22Rv1 (cell line): ENCODE measurements at regions not wholly inside any gene's neighbourhood (a gene's known extent, or its start where the extent isn't known, plus 50 kb on each side); places are given as distances from the start of the nearest gene placed in this dataset.

ENCODE experiments used
- H3K27ac ChIP-seq: fragments of 450-650 bp; 2 replicates; pipeline ENCODE4 v1.5.1; 2017
- ZFX ChIP-seq: fragments of 450-650 bp; IDR thresholded peaks from 2 replicates; pipeline ENCODE4 v1.6.1; 2017; ENCODE audit warnings: antibody characterized with exemption, borderline replicate concordance
- TF ChIP-seq, protein P1 (sequence below): fragments of 450-650 bp; IDR thresholded peaks from 2 replicates; pipeline ENCODE4 v1.5.1; 2017; ENCODE audit warnings: mild to moderate bottlenecking

DNA sequence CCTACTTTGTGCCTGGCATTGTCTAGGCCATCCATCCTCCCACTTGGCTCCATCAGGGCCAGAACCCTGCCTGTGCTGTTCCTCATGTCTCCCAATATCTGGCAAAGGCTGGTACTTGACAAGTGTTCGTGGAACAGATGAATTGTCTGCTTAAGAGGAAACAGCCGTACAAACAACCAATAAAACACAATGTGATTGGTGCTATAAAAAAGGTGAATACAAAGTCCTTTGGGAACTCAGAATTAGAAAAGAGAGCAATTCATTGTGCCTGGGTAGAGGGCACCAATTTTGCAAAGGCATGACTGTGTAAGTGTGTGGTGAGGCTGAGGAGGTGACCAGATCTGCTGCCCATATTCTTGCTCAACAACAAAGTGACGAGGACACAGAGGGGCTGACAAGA, 164.5 kb upstream of the PPP2R3A start:
- H3K27ac ChIP-seq, result no peak overlapping the region

DNA sequence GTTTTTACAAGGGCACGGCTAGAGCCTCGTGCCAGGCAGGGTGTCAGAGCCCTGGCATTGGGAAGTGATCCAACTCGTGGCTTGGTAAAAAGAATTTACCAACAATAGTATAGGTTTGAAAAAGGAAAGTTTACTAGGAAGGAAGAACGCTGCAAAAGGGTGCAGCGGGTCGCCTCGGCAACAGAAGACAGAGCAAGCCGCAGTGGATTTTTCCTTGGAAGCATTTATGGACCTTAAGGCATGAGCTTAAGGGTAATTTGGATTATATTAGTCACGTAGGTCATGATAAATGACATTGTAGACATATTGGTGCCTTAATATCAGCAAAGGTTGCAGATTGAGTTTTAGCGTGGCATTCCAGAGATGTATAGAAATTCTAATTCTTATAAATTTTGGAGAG, 163.4 kb upstream of the PPP2R3A start:
- TF ChIP-seq, protein P1, sequence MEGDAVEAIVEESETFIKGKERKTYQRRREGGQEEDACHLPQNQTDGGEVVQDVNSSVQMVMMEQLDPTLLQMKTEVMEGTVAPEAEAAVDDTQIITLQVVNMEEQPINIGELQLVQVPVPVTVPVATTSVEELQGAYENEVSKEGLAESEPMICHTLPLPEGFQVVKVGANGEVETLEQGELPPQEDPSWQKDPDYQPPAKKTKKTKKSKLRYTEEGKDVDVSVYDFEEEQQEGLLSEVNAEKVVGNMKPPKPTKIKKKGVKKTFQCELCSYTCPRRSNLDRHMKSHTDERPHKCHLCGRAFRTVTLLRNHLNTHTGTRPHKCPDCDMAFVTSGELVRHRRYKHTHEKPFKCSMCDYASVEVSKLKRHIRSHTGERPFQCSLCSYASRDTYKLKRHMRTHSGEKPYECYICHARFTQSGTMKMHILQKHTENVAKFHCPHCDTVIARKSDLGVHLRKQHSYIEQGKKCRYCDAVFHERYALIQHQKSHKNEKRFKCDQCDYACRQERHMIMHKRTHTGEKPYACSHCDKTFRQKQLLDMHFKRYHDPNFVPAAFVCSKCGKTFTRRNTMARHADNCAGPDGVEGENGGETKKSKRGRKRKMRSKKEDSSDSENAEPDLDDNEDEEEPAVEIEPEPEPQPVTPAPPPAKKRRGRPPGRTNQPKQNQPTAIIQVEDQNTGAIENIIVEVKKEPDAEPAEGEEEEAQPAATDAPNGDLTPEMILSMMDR, result no peak
- no peak for TF ChIP-seq ZFX
- no peak overlapping the region for H3K27ac ChIP-seq

More for the DNA sequence above, 164.5 kb upstream of the PPP2R3A start:
- TF ChIP-seq, protein P1, result no peak
- TF ChIP-seq ZFX, result no peak

DNA sequence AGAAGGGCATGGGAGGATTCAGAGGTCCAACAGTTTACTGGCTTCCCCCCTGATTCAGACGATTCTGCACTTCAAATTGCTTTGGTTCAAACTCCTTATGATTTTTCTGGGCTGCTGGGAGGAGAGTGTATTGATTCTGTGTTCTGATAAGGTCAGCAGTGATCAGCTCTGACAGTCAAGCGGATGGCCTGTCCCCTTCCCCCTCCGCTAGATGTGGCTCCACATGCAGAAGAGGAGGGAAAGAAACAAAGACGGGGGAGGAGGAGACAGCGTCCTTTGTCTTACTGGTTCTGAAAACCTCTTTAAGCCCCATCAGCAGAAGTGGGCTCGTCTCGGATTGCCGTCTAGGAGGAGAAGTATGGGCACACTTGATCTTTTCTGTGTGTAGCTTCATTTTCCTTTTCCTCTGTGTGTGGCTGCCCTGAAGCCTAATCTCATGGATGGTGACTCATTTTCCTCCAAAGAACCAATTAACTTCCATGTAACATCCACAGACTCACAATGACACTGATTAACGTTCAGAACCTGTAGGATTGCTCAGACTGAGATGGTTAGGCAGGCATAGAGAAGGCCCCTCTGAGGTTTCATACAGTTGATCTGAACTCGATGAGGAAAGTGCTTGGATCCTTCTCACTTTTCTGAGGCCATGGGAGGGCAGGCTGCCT, 162.4 kb upstream of the PPP2R3A start:
- H3K27ac ChIP-seq, result no peak overlapping the region
- TF ChIP-seq ZFX, result no peak
- TF ChIP-seq, protein P1, result no peak

DNA sequence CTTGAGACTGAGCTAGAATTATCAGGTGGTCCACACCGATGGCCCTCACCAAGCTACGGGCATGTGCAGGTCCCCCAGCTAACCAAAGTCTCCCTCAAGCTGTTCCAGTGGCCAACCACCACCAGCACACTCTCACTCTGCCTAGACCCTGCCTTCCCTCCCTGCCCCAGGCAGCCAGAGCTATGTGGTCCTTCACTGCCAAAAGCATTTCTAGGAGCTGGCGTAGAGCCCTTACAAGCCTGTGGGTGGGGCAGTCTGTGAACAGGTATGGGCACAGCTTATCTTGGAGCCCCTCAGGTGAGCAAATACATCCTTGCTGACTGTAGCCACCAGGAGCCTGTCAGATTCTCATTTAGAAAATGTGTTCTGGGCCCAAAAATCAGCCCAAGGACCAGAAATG, 159.8 kb upstream of the PPP2R3A start:
- no peak for TF ChIP-seq ZFX
- TF ChIP-seq, protein P1, result no peak
- no peak overlapping the region for H3K27ac ChIP-seq

DNA sequence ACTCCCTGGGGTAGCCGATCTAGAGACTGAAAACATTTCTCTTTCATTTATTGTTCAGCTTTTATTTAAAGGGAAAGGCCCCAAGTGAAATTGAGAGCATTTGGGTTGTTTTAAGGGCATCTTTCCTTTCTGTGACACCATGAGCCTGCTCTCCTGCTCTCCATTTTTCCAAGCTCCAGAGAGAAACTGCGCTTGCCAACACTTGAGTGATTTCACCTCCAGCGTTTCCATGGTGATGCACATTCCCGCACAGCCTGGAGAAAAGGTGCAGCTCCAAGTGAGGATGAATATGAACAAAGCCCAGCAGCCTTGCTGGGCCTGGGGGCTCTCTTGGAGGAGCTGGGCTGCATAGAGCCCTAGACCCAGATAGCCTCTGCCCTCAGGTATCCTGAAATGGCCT, 159.2 kb upstream of the PPP2R3A start:
- no peak overlapping the region for H3K27ac ChIP-seq
- TF ChIP-seq, protein P1, result no peak
- no peak for TF ChIP-seq ZFX

DNA sequence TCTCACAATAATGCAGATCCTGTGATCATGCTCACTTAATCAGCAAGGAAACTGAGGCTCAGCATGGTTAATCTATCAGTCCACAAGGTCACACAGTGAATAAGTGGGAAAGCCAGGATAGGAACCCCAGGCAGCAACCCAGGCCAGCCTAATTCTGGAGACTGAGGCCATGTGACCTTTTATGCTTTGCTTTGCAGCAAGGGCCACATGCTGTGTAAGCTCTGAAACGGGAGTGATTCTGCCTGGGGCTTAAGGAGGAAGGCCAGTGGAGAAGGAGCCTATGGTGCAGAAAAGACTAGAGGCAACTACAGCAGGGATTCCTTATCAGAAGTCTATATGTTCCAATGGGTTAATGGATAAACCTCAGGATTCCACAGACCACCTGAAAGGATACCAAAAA, 157.6 kb upstream of the PPP2R3A start:
- no peak for TF ChIP-seq ZFX
- TF ChIP-seq, protein P1, result no peak
- no peak overlapping the region for H3K27ac ChIP-seq

DNA sequence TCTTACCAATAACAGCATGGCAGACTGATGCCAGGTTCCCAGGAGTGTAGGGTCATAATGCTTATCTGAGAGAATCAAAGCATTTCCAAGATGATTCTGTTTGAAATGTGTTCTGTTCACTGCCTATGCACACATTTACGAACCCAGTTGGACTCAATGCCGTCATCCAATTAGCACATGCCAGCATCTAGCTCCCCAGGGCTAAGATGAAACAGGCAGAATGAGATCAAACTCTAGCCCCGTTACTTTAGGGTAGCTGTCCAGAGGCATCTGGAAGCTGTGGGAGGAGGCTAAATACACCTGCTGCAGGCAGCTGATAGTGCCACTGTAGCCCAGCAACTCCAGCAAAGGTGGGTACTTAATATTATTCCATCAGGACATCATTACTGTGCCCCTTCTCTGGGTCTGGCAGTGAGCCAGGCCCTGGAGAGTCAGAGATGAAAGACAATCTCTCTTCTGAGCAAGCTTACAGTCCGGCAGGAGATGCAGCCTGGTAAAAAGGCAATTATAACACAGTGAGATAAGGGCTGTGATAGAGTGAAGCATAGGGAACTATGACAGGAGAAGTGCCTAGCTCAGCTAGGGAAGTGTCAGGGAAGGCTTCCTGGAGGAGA, 156.4 kb upstream of the PPP2R3A start:
- TF ChIP-seq ZFX, result no peak
- TF ChIP-seq, protein P1, result no peak
- no peak overlapping the region for H3K27ac ChIP-seq
